Lung (tissue), 11 donors: ENCODE measurements at regions not wholly inside any gene's neighbourhood (a gene's known extent, or its start where the extent isn't known, plus 50 kb on each side); places are given as distances from the start of the nearest gene placed in this dataset.

Experiments
- ATAC-seq: fragments of 200-7000 bp; cut with Tn5 transposase; one replicate; pipeline ENCODE4 v1.9.1; 2020; ENCODE audit warnings: moderate number of reproducible peaks; ENCODE audit not compliant: insufficient read depth, low FRiP score
- DNase-seq, 3 donors: peaks; one replicate each; pipeline ENCODE4 v3.0.0-alpha.2; 2013 to 2017
- H3K27ac ChIP-seq, 2 donors: one replicate each; pipeline ENCODE4 v1.5.1; 2013; ENCODE audit warnings: mild to moderate bottlenecking in 2 of 2, moderate library complexity in 2 of 2, control low read depth in 1 of 2, inconsistent platforms in 1 of 2, low read depth in 1 of 2, low read length in 1 of 2
- H3K27me3 ChIP-seq, 3 donors: one replicate each; pipeline ENCODE4 v1.5.1; 2013; ENCODE audit warnings: low read length in 2 of 3; ENCODE audit not compliant: control insufficient read depth in 3 of 3, insufficient read depth in 3 of 3
- H3K36me3 ChIP-seq, 4 donors: one replicate each; pipeline ENCODE4 v1.5.1; 2013; ENCODE audit warnings: low read length in 4 of 4, mild to moderate bottlenecking in 1 of 4, moderate library complexity in 1 of 4; ENCODE audit not compliant: control insufficient read depth in 4 of 4, insufficient read depth in 4 of 4
- H3K4me1 ChIP-seq, 5 donors: one replicate each; pipeline ENCODE4 v1.5.1; 2013; ENCODE audit warnings: low read length in 5 of 5, mild to moderate bottlenecking in 2 of 5, moderate library complexity in 1 of 5; ENCODE audit not compliant: control insufficient read depth in 5 of 5, insufficient read depth in 5 of 5
- H3K4me3 ChIP-seq: one replicate; pipeline ENCODE4 v1.5.1; 2013; ENCODE audit warnings: mild to moderate bottlenecking, control low read depth, moderate library complexity
- H3K9ac ChIP-seq, 2 donors: one replicate each; pipeline ENCODE4 v1.5.1; 2013; ENCODE audit warnings: low read length in 2 of 2, control low read depth in 1 of 2; ENCODE audit not compliant: insufficient read depth in 1 of 2
- H3K9me3 ChIP-seq, 4 donors: one replicate each; pipeline ENCODE4 v1.5.1; 2013; ENCODE audit warnings: low read length in 3 of 4, mild to moderate bottlenecking in 1 of 4, moderate library complexity in 1 of 4; ENCODE audit not compliant: control insufficient read depth in 4 of 4, insufficient read depth in 3 of 4
- CTCF ChIP-seq: IDR thresholded peaks from 2 replicates; pipeline ENCODE4 v1.5.1; 2012; ENCODE audit warnings: mild to moderate bottlenecking; ENCODE audit errors: control extremely low read depth, extremely low read depth
- whole genome bisulfite sequencing, 2 donors: extraction: QIAGEN DNeasy Blood & Tissue Kit; methylation state at CpG; one replicate each; pipeline ENCODE4 v1.1.7; 2013; 5-methylcytosine and 5-hydroxymethylcytosine counted together
- donor health status: control.
- donor health status: control.
- donor health status: Bipolar disorder and iron deficiency.
- donor health status: healthy.
- donor health status: DM: yes; HTN: yes; CAD: no.

DNA sequence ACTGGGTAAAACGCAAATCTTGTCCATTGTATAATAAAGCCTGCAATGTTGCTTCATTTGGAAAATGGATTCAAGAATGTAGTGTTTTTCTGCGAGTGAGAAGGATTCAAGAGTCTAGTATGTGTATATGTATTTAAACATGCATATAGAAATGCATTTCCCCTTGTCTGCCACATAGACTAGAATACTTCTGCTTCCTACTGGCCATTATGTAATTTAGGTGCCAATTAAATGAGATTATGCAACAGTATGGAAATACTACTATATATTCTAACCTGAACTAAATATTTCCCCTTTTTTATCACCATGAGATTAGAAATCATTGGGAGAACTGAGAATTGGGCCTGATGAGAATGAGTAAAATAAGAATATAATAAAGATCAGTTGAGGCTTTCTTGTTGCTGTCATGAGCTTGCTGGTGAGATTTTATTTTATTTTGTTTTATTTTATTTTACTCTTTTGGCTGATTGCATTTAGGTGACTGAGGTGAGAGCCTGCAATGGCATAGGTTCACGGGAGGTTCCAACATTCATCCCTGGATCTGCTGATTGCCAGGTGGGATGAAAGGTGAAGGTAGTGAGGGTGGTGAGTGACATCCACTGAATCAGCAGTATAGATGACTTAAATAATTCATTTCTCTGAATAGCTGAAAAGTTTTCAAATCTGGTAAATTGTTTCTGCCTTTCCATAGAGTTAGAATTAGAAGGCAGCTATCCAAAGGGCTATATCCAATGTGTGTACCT is 95.6 kb upstream of the SLC4A4 start:
- H3K4me3 ChIP-seq: no peak overlapping the region
- no peak overlapping the region for H3K9ac ChIP-seq
- DNase-seq: no peak
- H3K27ac ChIP-seq: no peak overlapping the region
- no peaks in the 10 kb centered on the region for H3K9me3 ChIP-seq
- peaks cover 0 to 43% (median 16%) of the 10 kb centered on the region in 5 donors for H3K4me1 ChIP-seq
- ATAC-seq: no peak
- H3K36me3 ChIP-seq: peaks cover 0 to 2% (median 0%) of the 10 kb centered on the region in 4 donors
- H3K27me3 ChIP-seq: no peaks in the 10 kb centered on the region
- 90 to 94% methylated on average over 3 of the region's 3 CpGs for WGBS, 2 donors
- TF ChIP-seq CTCF: no peak

DNA sequence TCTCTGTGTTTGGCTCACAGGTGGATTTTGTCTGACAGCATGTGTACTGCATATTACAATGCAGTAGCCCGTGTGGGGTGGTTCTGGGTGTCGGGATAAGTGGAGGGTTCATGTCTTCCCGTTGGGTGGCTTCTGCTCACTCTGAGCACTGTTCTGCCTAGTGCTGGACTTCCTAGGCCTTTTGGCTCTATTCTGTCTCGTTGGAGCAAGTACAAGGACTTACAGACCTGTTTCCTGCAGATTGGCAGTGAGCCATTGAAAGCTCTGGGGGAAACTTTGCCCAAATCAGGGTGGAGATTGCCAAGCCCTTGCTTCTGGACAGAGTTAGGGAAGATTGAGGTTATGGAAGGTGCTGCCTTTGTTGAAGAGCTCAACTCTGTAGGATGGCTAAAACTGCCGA is 91.1 kb upstream of the SLC4A4 start:
- WGBS, 2 donors: 80 to 81% methylated on average over 5 of the region's 5 CpGs

GRCh38 chr4:71251261-71251660 is 87.6 kb upstream of the SLC4A4 start:
- peaks cover 0 to 26% (median 16%) of the 10 kb centered on the region in 5 donors for H3K4me1 ChIP-seq
- H3K27me3 ChIP-seq: no peaks in the 10 kb centered on the region
- no peaks in the 10 kb centered on the region for H3K9me3 ChIP-seq
- no peak overlapping the region for H3K27ac ChIP-seq
- H3K4me3 ChIP-seq: no peak overlapping the region
- WGBS, 2 donors: 66 to 76% methylated on average over 2 of the region's 2 CpGs
- no peak for TF ChIP-seq CTCF
- DNase-seq: no peak
- no peak for ATAC-seq
- peaks cover 0 to 6% (median 0%) of the 10 kb centered on the region in 4 donors for H3K36me3 ChIP-seq
- no peak overlapping the region for H3K9ac ChIP-seq

More for the DNA sequence above, 91.1 kb upstream of the SLC4A4 start:
- Histone ChIP-seq H3K9ac (no peak overlapping the region), H3K9me3 (no peaks in the 10 kb centered on the region), H3K27me3 (no peaks in the 10 kb centered on the region), H3K4me1 (peaks cover 0 to 12% (median 4%) of the 10 kb centered on the region in 5 donors), H3K27ac (no peak overlapping the region), H3K4me3 (no peak overlapping the region), H3K36me3 (peaks cover 0 to 2% (median 0%) of the 10 kb centered on the region in 4 donors)
- TF ChIP-seq CTCF: no peak
- no peak for ATAC-seq
- no peak for DNase-seq
